ENCODE measurements at regions not wholly inside any gene's neighbourhood (a gene's known extent, or its start where the extent isn't known, plus 50 kb on each side); places are given as distances from the start of the nearest gene placed in this dataset.

- H3K27ac ChIP-seq: no peak overlapping the region
- no peak for DNase-seq (ENCODE audit: low spot score in 2 of 2)
- H3K4me1 ChIP-seq: peaks cover 0 to 7% of the 10 kb centered on the region in 2 donors
- no peak for TF ChIP-seq CTCF (IDR thresholded peaks at IDR 0.05)
- no peak overlapping the region for H3K4me3 ChIP-seq
- H3K27me3 ChIP-seq: no peaks in the 10 kb centered on the region
- intact Hi-C loops (cut with DNase I): no loop called here
- H3K9me3 ChIP-seq: no peaks in the 10 kb centered on the region
- H3K36me3 ChIP-seq: no peaks in the 10 kb centered on the region
These were observed 51.1 kb upstream of the NCOA1 start for GRCh38 chr2:24439971-24440340.

GRCh38 chr2:24439280-24439970 is 51.6 kb upstream of the NCOA1 start:
- Histone ChIP-seq H3K36me3 (no peaks in the 10 kb centered on the region), H3K4me3 (no peak overlapping the region), H3K27ac (no peak overlapping the region), H3K9me3 (no peaks in the 10 kb centered on the region), H3K4me1 (peaks cover 0 to 7% of the 10 kb centered on the region in 2 donors), H3K27me3 (no peaks in the 10 kb centered on the region)
- intact Hi-C loops (cut with DNase I): no loop called here
- DNase-seq (ENCODE audit: low spot score in 2 of 2): no peak
- TF ChIP-seq CTCF (IDR thresholded peaks at IDR 0.05): no peak

DNA sequence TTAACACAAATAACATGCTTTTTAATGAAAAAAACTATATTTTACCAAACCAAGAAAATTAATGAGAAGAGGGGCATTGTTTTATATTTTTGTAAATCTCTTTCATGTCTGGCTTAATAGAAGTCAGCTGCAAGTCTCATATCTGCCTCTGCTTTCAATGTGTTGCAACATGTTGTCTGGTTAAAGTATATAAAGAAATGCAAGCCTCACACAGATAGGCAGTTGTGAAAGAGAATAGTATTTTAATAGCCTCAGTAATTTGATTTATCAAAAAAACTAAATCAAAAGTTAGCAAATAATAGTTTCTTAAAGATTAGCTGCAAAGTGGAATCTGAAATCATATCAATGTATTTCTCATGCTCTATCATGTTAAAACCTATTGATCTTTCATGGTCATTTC is 52.9 kb upstream of the NCOA1 start:
- H3K4me1 ChIP-seq: peaks cover 0 to 7% of the 10 kb centered on the region in 2 donors
- no peaks in the 10 kb centered on the region for H3K36me3 ChIP-seq
- DNase-seq (ENCODE audit: low spot score in 2 of 2): no peak
- H3K27ac ChIP-seq: no peak overlapping the region
- intact Hi-C loops (cut with DNase I): no loop called here
- H3K27me3 ChIP-seq: no peaks in the 10 kb centered on the region
- no peak overlapping the region for H3K4me3 ChIP-seq
- TF ChIP-seq CTCF (IDR thresholded peaks at IDR 0.05): no peak
- H3K9me3 ChIP-seq: no peaks in the 10 kb centered on the region

DNA sequence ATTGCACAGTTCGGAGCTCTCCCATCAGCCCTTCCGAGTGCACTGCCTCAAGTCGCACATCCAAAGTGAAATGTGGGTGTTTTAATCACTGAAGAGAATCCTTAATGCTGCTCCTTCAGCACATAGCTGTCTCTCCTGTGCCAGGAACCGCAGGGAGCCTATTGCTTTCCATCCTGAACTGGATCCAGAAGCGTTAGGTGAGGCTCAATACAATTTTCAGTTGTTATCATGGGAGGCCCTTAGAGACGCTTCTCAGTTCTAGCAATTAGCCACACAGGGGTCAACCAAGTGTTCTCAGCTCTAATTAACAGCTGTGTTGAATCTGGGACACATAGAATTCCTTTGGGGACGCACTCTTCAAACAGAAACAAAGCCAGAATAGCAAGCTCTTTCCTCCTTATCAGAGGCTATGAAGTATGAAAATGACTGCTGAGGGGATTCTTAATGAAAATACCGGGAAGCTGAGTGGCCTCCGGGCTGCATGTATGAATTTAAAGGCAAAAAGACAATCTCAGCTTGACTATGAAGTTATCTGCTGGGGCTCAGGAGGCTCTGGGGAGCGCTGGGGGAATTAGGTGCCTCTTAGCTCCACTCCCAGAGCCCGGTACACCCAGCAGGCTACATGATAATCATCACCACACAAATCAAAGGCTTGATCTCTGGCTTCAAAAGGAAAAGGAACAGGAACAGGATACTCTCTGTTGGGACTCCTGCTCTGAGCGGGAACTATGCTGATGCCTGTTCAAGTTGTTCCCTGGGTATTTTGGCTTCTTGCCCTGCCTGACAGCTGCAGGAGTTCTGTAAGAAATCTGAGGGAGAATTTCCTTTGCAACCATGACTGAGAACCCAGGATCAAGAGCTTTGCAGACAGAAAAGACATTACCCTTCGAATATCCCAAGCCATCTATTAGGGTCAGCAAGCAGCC is 55.4 kb upstream of the NCOA1 start:
- intact Hi-C loops (cut with DNase I): no loop called here
- DNase-seq (ENCODE audit: low spot score in 2 of 2): peak; percentile 18 to 81
- Histone ChIP-seq H3K4me3 (peak overlapping the region in 1 of 2 donors; percentile 0), H3K27me3 (no peaks in the 10 kb centered on the region), H3K9me3 (no peaks in the 10 kb centered on the region), H3K27ac (peak overlapping the region; percentile 31 to 39), H3K4me1 (peaks cover 0 to 7% of the 10 kb centered on the region in 2 donors), H3K36me3 (no peaks in the 10 kb centered on the region)
- no peak for TF ChIP-seq CTCF (IDR thresholded peaks at IDR 0.05)

- Histone ChIP-seq H3K4me1 (peaks cover 0 to 7% of the 10 kb centered on the region in 2 donors), H3K4me3 (no peak overlapping the region), H3K36me3 (no peaks in the 10 kb centered on the region), H3K27ac (no peak overlapping the region), H3K9me3 (no peaks in the 10 kb centered on the region), H3K27me3 (no peaks in the 10 kb centered on the region)
- no peak for DNase-seq (ENCODE audit: low spot score in 2 of 2)
- intact Hi-C loops (cut with DNase I): no loop called here
- TF ChIP-seq CTCF (IDR thresholded peaks at IDR 0.05): no peak
These were observed 56.5 kb upstream of the NCOA1 start for GRCh38 chr2:24434541-24434940.

All from ascending aorta (tissue), 2 donors.